IMR-90 (cell line): ENCODE measurements at regions not wholly inside any gene's neighbourhood (a gene's known extent, or its start where the extent isn't known, plus 50 kb on each side); places are given as distances from the start of the nearest gene placed in this dataset.

Experiments
- ATAC-seq: fragments of 200-7000 bp; cut with Tn5 transposase; 2 replicates; pipeline ENCODE4 v1.9.1; 2020; ENCODE audit warnings: low read depth, mild to moderate bottlenecking, moderate library complexity
- BruUV-seq: library from RNA; stranded (reverse); fragments of 400-500 nt; replicated peaks from 2 replicates; lab custom pipeline; 2021; lab: Mats Ljungman, UMichigan
- CTCF ChIA-PET: fragments of 300-600 bp; formaldehyde crosslinking; extraction: SDS; loops from one replicate; lab custom pipeline; 2021; ENCODE audit warnings: antibody characterized with exemption; lab: Yijun Ruan, JAX
- POLR2A ChIA-PET: fragments of 300-600 bp; sonication (Branson Sonifier 250); formaldehyde crosslinking; loops from one replicate; lab custom pipeline; 2022; ENCODE audit warnings: antibody characterized with exemption; ENCODE audit not compliant: unreplicated experiment; lab: Charles Lee
- DNase-seq: peaks from one replicate; pipeline ENCODE4 v3.0.0; 2013
- H2AFZ ChIP-seq: replicated peaks from 2 replicates; pipeline ENCODE3; 2013; ENCODE audit warnings: low read length, mild to moderate bottlenecking; ENCODE audit not compliant: poor library complexity
- H2AK5ac ChIP-seq: 2 replicates; pipeline ENCODE4 v1.6.1; 2013; ENCODE audit warnings: low read depth, low read length, inconsistent platforms
- H2AK9ac ChIP-seq: replicated peaks from 2 replicates; pipeline ENCODE3; 2013; ENCODE audit warnings: mild to moderate bottlenecking, low read depth, low read length, moderate library complexity; ENCODE audit not compliant: poor library complexity
- H2BK120ac ChIP-seq: 2 replicates; pipeline ENCODE4 v1.6.1; 2013; ENCODE audit warnings: low read depth, low read length, inconsistent platforms
- H2BK15ac ChIP-seq: 3 replicates; pipeline ENCODE4 v1.6.1; 2013; ENCODE audit warnings: low read depth, low read length, inconsistent platforms
- H2BK20ac ChIP-seq: 2 replicates; pipeline ENCODE4 v1.6.1; 2013; ENCODE audit warnings: low read depth, mild to moderate bottlenecking, inconsistent platforms, low read length, moderate library complexity
- H2BK5ac ChIP-seq: 2 replicates; pipeline ENCODE4 v1.6.1; 2013; ENCODE audit warnings: mild to moderate bottlenecking, low read depth, low read length, inconsistent platforms; ENCODE audit not compliant: poor library complexity, severe bottlenecking
- H3K14ac ChIP-seq: replicated peaks from 2 replicates; pipeline ENCODE4 v1.6.1; 2013; ENCODE audit warnings: low read depth, low read length, inconsistent platforms
- H3K18ac ChIP-seq: 2 replicates; pipeline ENCODE4 v1.6.1; 2013; ENCODE audit warnings: low read depth, low read length, control low read depth
- H3K23ac ChIP-seq: 2 replicates; pipeline ENCODE4 v1.6.1; 2013; ENCODE audit warnings: low read depth, low read length, inconsistent platforms
- H3K27ac ChIP-seq: 2 replicates; pipeline ENCODE4 v1.5.1; 2013; ENCODE audit warnings: mild to moderate bottlenecking, control low read depth, low read length; ENCODE audit not compliant: insufficient read depth
- H3K27me3 ChIP-seq: 2 replicates; pipeline ENCODE4 v1.6.1; 2013; ENCODE audit warnings: low read length; ENCODE audit not compliant: control insufficient read depth, insufficient read depth
- H3K36me3 ChIP-seq: 2 replicates; pipeline ENCODE4 v1.6.1; 2013; ENCODE audit warnings: low read length, mixed read lengths; ENCODE audit not compliant: control insufficient read depth, insufficient read depth
- H3K4ac ChIP-seq: 2 replicates; pipeline ENCODE4 v1.6.1; 2013; ENCODE audit warnings: low read depth, low read length, inconsistent platforms
- H3K4me1 ChIP-seq: 2 replicates; pipeline ENCODE4 v1.6.1; 2013; ENCODE audit warnings: low read length, mixed read lengths; ENCODE audit not compliant: control insufficient read depth, insufficient read depth
- H3K4me2 ChIP-seq: 2 replicates; pipeline ENCODE4 v1.6.1; 2013; ENCODE audit warnings: low read depth, mild to moderate bottlenecking, control low read depth, low read length, moderate library complexity
- H3K4me3 ChIP-seq: 2 replicates; pipeline ENCODE4 v1.5.1; 2013; ENCODE audit warnings: low read depth, mild to moderate bottlenecking, control low read depth, low read length, moderate library complexity; ENCODE audit not compliant: insufficient read depth
- H3K56ac ChIP-seq: 2 replicates; pipeline ENCODE4 v1.6.1; 2013; ENCODE audit warnings: low read length, inconsistent platforms; ENCODE audit not compliant: insufficient read depth; ENCODE audit errors: extremely low read depth
- H3K79me1 ChIP-seq, 2 experiments: 2 replicates each; pipeline ENCODE4 v1.6.1; 2013; ENCODE audit warnings: low read length in 2 of 2, inconsistent platforms in 1 of 2, low read depth in 1 of 2
- H3K9ac ChIP-seq: 2 replicates; pipeline ENCODE4 v1.6.1; 2013; ENCODE audit warnings: low read depth, low read length, control low read depth
- H3K9me1 ChIP-seq: 2 replicates; pipeline ENCODE4 v1.6.1; 2013; ENCODE audit warnings: low read length, inconsistent platforms; ENCODE audit not compliant: insufficient read depth
- H3K9me3 ChIP-seq: 2 replicates; pipeline ENCODE4 v1.6.1; 2013; ENCODE audit warnings: low read length; ENCODE audit not compliant: control insufficient read depth, insufficient read depth
- H4K20me1 ChIP-seq: 2 replicates; pipeline ENCODE4 v1.6.1; 2013; ENCODE audit warnings: low read length, inconsistent platforms; ENCODE audit not compliant: insufficient read depth
- H4K5ac ChIP-seq: 2 replicates; pipeline ENCODE4 v1.6.1; 2013; ENCODE audit warnings: mild to moderate bottlenecking, low read depth, low read length, control low read depth
- H4K8ac ChIP-seq, 2 experiments: 2 replicates each; pipeline ENCODE4 v1.6.1; 2013; ENCODE audit warnings: low read depth in 2 of 2, low read length in 2 of 2, control low read depth in 1 of 2, inconsistent platforms in 1 of 2
- H4K91ac ChIP-seq: 2 replicates; pipeline ENCODE4 v1.6.1; 2013; ENCODE audit warnings: low read depth, low read length, inconsistent platforms; ENCODE audit not compliant: insufficient read depth
- MAFK ChIP-seq: IDR thresholded peaks from 2 replicates; pipeline ENCODE4 v1.6.1; 2012; ENCODE audit warnings: low read depth, low read length, improper control_type of control experiment
- NFE2L2 ChIP-seq: fragments of 150-350 bp; IDR thresholded peaks from 2 replicates; pipeline ENCODE4 v1.6.1; 2016; ENCODE audit warnings: low read depth, mild to moderate bottlenecking, low read length
- WGBS, 2 experiments: methylation state at CpG; one replicate each; pipeline versions ENCODE4 v1.1.5 to v1.1.7; 2013; ENCODE audit warnings: missing lambda C conversion rate in 2 of 2; ENCODE audit not compliant: insufficient read length in 1 of 2; ENCODE audit errors: extremely low coverage in 2 of 2; 5-methylcytosine and 5-hydroxymethylcytosine counted together
- dilution Hi-C: fragments of 300-500 bp; cut with HindIII; formaldehyde crosslinking; loops from one replicate; pipeline ENCODE4 v1.14.3; 2018; ENCODE audit warnings: low sequenced_read_pairs; ENCODE audit not compliant: unreplicated experiment
- in situ Hi-C: fragments of 300-500 bp; cut with MboI; formaldehyde crosslinking; loops from 3 replicates; pipeline ENCODE4 v1.14.3; 2019; ENCODE audit warnings: low sequenced_read_pairs, inconsistent platforms, mixed read lengths
- intact Hi-C: fragments of 100-400 bp; cut with micrococcal nuclease; formaldehyde crosslinking; loops from 2 replicates; pipeline ENCODE4 v1.10.0; 2022

DNA sequence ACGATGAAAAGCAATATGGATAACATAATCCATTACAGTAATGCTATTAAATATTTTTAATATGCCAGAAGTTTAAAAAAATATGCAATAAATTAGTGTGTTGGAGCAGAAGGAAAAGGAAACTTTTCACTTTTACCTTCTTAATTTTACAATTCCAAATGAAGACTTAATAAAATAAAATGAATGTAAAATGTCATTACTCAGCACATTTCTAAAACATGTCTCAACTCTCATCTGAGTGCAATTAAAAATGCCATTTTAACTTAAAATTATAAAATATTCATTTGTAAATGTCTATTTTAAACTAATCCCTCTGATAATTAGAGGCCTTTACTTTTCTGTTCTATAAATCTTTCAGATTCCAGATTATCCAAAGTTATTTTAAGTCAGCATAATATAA lies 733.4 kb downstream of the DNAH5 start:
- in situ Hi-C loops (no loop called here), dilution Hi-C loops (no loop called here), intact Hi-C loops (no loop called here)
- H4K91ac ChIP-seq: no peak overlapping the region
- ChIA-PET POLR2A (no interaction called here), CTCF (no interaction called here)
- no TSS peak for BruUV-seq
- no peak overlapping the region for H2BK20ac ChIP-seq
- no peak overlapping the region for H3K23ac ChIP-seq
- whole genome bisulfite sequencing, 2 experiments: no CpG with 5 or more reads among the region's 1 CpG
- DNase-seq (no peak), ATAC-seq (no peak)
- H3K4me1 ChIP-seq: no peaks in the 10 kb centered on the region
- no peaks in the 10 kb centered on the region for H3K79me1 ChIP-seq
- TF ChIP-seq NFE2L2: no peak
- peak; percentile 94 for TF ChIP-seq MAFK
- H3K27me3 ChIP-seq: no peaks in the 10 kb centered on the region
- no peak overlapping the region for H3K4ac ChIP-seq
- H3K4me2 ChIP-seq: no peak overlapping the region
- H3K9ac ChIP-seq: no peak overlapping the region
- H3K4me3 ChIP-seq: no peak overlapping the region
- H3K36me3 ChIP-seq: no peaks in the 10 kb centered on the region
- no peak overlapping the region for H3K27ac ChIP-seq
- no peak overlapping the region for H4K5ac ChIP-seq
- H2AK9ac ChIP-seq: no peak overlapping the region
- H2BK15ac ChIP-seq: no peak overlapping the region
- H3K9me1 ChIP-seq: no peaks in the 10 kb centered on the region
- no peak overlapping the region for H3K56ac ChIP-seq
- no peak overlapping the region for H2BK5ac ChIP-seq
- no peak overlapping the region for H2AK5ac ChIP-seq
- H4K20me1 ChIP-seq: no peaks in the 10 kb centered on the region
- no peak overlapping the region for H3K18ac ChIP-seq
- H2BK120ac ChIP-seq: no peak overlapping the region
- no peak overlapping the region for H4K8ac ChIP-seq
- H3K14ac ChIP-seq: no peak overlapping the region
- H3K9me3 ChIP-seq: no peaks in the 10 kb centered on the region
- no peak overlapping the region for H2AFZ ChIP-seq
